GM19240 (cell line): ENCODE measurements at regions not wholly inside any gene's neighbourhood (a gene's known extent, or its start where the extent isn't known, plus 50 kb on each side); places are given as distances from the start of the nearest gene placed in this dataset.
"Not testable (repeated sequence)": the region's sequence is repeated elsewhere in the genome, so short reads cannot be mapped to it uniquely, and the experiment has no call there.

Experiments
- DNase-seq: peaks from one replicate; pipeline ENCODE4 v3.0.0; 2011; ENCODE audit warnings: low spot score; ENCODE audit not compliant: insufficient read length

GRCh38 chr1:4063516-4063915 is 163.4 kb upstream of the C1orf174 start:
- DNase-seq: no peak

GRCh38 chr1:4064150-4064889 is 164.2 kb upstream of the C1orf174 start:
- no peak for DNase-seq

- DNase-seq: no peak
These were observed 167.0 kb upstream of the C1orf174 start for GRCh38 chr1:4066860-4067599.

- no peak for DNase-seq
These were observed 168.0 kb upstream of the C1orf174 start for GRCh38 chr1:4068076-4068475.

- no peak for DNase-seq
These were observed 171.6 kb upstream of the C1orf174 start for GRCh38 chr1:4071653-4072052.

- DNase-seq: no peak
These were observed 172.5 kb upstream of the C1orf174 start for GRCh38 chr1:4072481-4073153.

GRCh38 chr1:4075436-4076225 is 175.6 kb upstream of the C1orf174 start:
- no peak for DNase-seq

GRCh38 chr1:4076346-4076745 is 176.3 kb upstream of the C1orf174 start:
- DNase-seq: no peak

- not testable (repeated sequence) for DNase-seq
These were observed 178.3 kb upstream of the C1orf174 start for GRCh38 chr1:4078091-4078962.

GRCh38 chr1:4079815-4080214 is 179.7 kb upstream of the C1orf174 start:
- DNase-seq: no peak

- no peak for DNase-seq
These were observed 182.0 kb upstream of the C1orf174 start for GRCh38 chr1:4081806-4082711.

- DNase-seq: no peak
These were observed 183.4 kb upstream of the C1orf174 start for GRCh38 chr1:4083231-4084047.

GRCh38 chr1:4084048-4084431 is 184.0 kb upstream of the C1orf174 start:
- no peak for DNase-seq

GRCh38 chr1:4084446-4084845 is 184.4 kb upstream of the C1orf174 start:
- DNase-seq: no peak

- DNase-seq: no peak
These were observed 184.8 kb upstream of the C1orf174 start for GRCh38 chr1:4084896-4085295.

- DNase-seq: no peak
These were observed 185.5 kb upstream of the C1orf174 start for GRCh38 chr1:4085546-4085945.

GRCh38 chr1:4086085-4086850 is 186.2 kb upstream of the C1orf174 start:
- no peak for DNase-seq

GRCh38 chr1:4086921-4087320 is 186.8 kb upstream of the C1orf174 start:
- DNase-seq: no peak
